HEK293T (cell line): ENCODE measurements at regions not wholly inside any gene's neighbourhood (a gene's known extent, or its start where the extent isn't known, plus 50 kb on each side); places are given as distances from the start of the nearest gene placed in this dataset.

Experiments used
- FOXK2 ChIP-seq: fragments of 450-650 bp; IDR thresholded peaks from 2 replicates; pipeline ENCODE4 v1.6.1; 2016; ENCODE audit warnings: mild to moderate bottlenecking
- L3MBTL2 ChIP-seq: fragments of 450-650 bp; conservative IDR thresholded peaks from 2 replicates; pipeline ENCODE4 v1.6.1; 2016; ENCODE audit warnings: mild to moderate bottlenecking
- NFRKB ChIP-seq: fragments of 450-650 bp; IDR thresholded peaks from 2 replicates; pipeline ENCODE4 v1.6.1; 2016; ENCODE audit warnings: mild to moderate bottlenecking, moderate library complexity
- PKNOX1 ChIP-seq: fragments of 450-650 bp; IDR thresholded peaks from 2 replicates; pipeline ENCODE4 v1.6.1; 2016
- SP1 ChIP-seq: fragments of 450-650 bp; IDR thresholded peaks from 2 replicates; pipeline ENCODE4 v1.6.1; 2017
- SUZ12 ChIP-seq: fragments of 450-650 bp; IDR thresholded peaks from 2 replicates; pipeline ENCODE4 v1.6.1; 2016; ENCODE audit warnings: mild to moderate bottlenecking
- ZNF384 ChIP-seq: fragments of 450-650 bp; IDR thresholded peaks from 2 replicates; pipeline ENCODE4 v1.6.1; 2016

DNA sequence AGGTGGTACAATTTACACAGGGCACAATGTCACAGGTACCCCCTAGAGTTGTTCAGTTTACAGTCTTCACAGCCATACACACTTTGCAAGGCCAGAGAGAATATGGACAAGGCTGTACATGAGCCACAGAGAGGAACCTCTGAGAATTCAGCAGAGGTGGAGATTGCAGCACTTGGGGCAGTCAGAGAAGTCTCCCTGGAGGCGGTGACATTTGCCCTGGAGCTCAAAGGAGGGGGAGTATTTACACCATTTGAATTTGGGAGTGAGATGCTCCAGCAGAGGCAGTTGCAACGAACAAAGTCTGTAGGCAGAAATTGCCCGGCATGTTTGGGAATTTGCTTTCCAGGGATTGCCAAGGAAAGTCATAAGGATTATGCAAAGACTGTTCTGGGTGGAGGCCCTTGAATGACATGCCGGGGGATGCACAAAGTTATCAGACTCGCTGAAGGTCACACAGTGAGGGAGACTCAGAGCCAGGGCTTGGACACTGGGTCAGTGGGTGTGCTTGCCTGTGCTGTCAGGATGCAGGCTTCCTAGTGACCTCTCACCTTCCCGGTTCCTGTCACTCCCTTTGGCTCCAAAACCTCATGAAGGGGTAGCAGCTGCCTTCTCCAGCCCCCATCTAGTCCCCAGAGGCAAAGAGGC lies 160.7 kb upstream of the PCBD1 start:
- TF ChIP-seq PKNOX1 (no peak), ZNF384 (no peak), SUZ12 (no peak), NFRKB (no peak), FOXK2 (no peak), SP1 (no peak), L3MBTL2 (no peak)
